ENCODE measurements at regions not wholly inside any gene's neighbourhood (a gene's known extent, or its start where the extent isn't known, plus 50 kb on each side); places are given as distances from the start of the nearest gene placed in this dataset.
"Not testable (repeated sequence)": the region's sequence is repeated elsewhere in the genome, so short reads cannot be mapped to it uniquely, and the experiment has no call there.

- no peak for DNase-seq (ENCODE audit: low spot score)
- peak; percentile 94 for ATAC-seq (ENCODE audit: low read depth)
- H3K9me3 ChIP-seq (ENCODE audit: severe bottlenecking): no peaks in the 10 kb centered on the region
- H3K4me3 ChIP-seq (ENCODE audit: severe bottlenecking): no peak overlapping the region
- peaks cover 14% of the 10 kb centered on the region for H3K4me1 ChIP-seq (ENCODE audit: insufficient read depth, poor library complexity, severe bottlenecking)
- H3K36me3 ChIP-seq (ENCODE audit: low read depth): no peaks in the 10 kb centered on the region
- no peak for TF ChIP-seq CTCF (IDR thresholded peaks at IDR 0.05; ENCODE audit: poor library complexity, severe bottlenecking)
- peak overlapping the region; percentile 24 for H3K27ac ChIP-seq (ENCODE audit: poor library complexity, severe bottlenecking)
- no peaks in the 10 kb centered on the region for H3K27me3 ChIP-seq (ENCODE audit: insufficient read depth, poor library complexity, severe bottlenecking)
Observed at GRCh38 chr2:12486205-12487118, 230.3 kb upstream of the TRIB2 start.

GRCh38 chr2:12487253-12488004 is 229.3 kb upstream of the TRIB2 start:
- Histone ChIP-seq H3K36me3 (ENCODE audit: low read depth) (no peaks in the 10 kb centered on the region), H3K27ac (ENCODE audit: poor library complexity, severe bottlenecking) (no peak overlapping the region), H3K27me3 (ENCODE audit: insufficient read depth, poor library complexity, severe bottlenecking) (no peaks in the 10 kb centered on the region), H3K4me1 (ENCODE audit: insufficient read depth, poor library complexity, severe bottlenecking) (peaks cover 14% of the 10 kb centered on the region), H3K9me3 (ENCODE audit: severe bottlenecking) (no peaks in the 10 kb centered on the region), H3K4me3 (ENCODE audit: severe bottlenecking) (no peak overlapping the region)
- no peak for DNase-seq (ENCODE audit: low spot score)
- TF ChIP-seq CTCF (IDR thresholded peaks at IDR 0.05; ENCODE audit: poor library complexity, severe bottlenecking): no peak
- ATAC-seq (ENCODE audit: low read depth): no peak

GRCh38 chr2:12488352-12489318 is 228.1 kb upstream of the TRIB2 start:
- Histone ChIP-seq H3K4me3 (ENCODE audit: severe bottlenecking) (no peak overlapping the region), H3K36me3 (ENCODE audit: low read depth) (no peaks in the 10 kb centered on the region), H3K9me3 (ENCODE audit: severe bottlenecking) (no peaks in the 10 kb centered on the region), H3K27ac (ENCODE audit: poor library complexity, severe bottlenecking) (no peak overlapping the region), H3K27me3 (ENCODE audit: insufficient read depth, poor library complexity, severe bottlenecking) (no peaks in the 10 kb centered on the region), H3K4me1 (ENCODE audit: insufficient read depth, poor library complexity, severe bottlenecking) (peaks cover 21% of the 10 kb centered on the region)
- DNase-seq (ENCODE audit: low spot score) (no peak), ATAC-seq (ENCODE audit: low read depth) (no peak)
- TF ChIP-seq CTCF (IDR thresholded peaks at IDR 0.05; ENCODE audit: poor library complexity, severe bottlenecking): no peak

GRCh38 chr2:12490641-12491040 is 226.1 kb upstream of the TRIB2 start:
- no peak for TF ChIP-seq CTCF (IDR thresholded peaks at IDR 0.05; ENCODE audit: poor library complexity, severe bottlenecking)
- H3K36me3 ChIP-seq (ENCODE audit: low read depth): no peaks in the 10 kb centered on the region
- no peak for ATAC-seq (ENCODE audit: low read depth)
- H3K27me3 ChIP-seq (ENCODE audit: insufficient read depth, poor library complexity, severe bottlenecking): no peaks in the 10 kb centered on the region
- H3K27ac ChIP-seq (ENCODE audit: poor library complexity, severe bottlenecking): no peak overlapping the region
- no peaks in the 10 kb centered on the region for H3K9me3 ChIP-seq (ENCODE audit: severe bottlenecking)
- DNase-seq (ENCODE audit: low spot score): no peak
- H3K4me1 ChIP-seq (ENCODE audit: insufficient read depth, poor library complexity, severe bottlenecking): peaks cover 16% of the 10 kb centered on the region
- no peak overlapping the region for H3K4me3 ChIP-seq (ENCODE audit: severe bottlenecking)

GRCh38 chr2:12492360-12492759 is 224.4 kb upstream of the TRIB2 start:
- H3K27ac ChIP-seq (ENCODE audit: poor library complexity, severe bottlenecking); H3K36me3 ChIP-seq (ENCODE audit: low read depth); DNase-seq (ENCODE audit: low spot score); H3K4me1 ChIP-seq (ENCODE audit: insufficient read depth, poor library complexity, severe bottlenecking); H3K4me3 ChIP-seq (ENCODE audit: severe bottlenecking); H3K27me3 ChIP-seq (ENCODE audit: insufficient read depth, poor library complexity, severe bottlenecking); H3K9me3 ChIP-seq (ENCODE audit: severe bottlenecking); ATAC-seq (ENCODE audit: low read depth): not testable (repeated sequence)
